ENCODE measurements at regions not wholly inside any gene's neighbourhood (a gene's known extent, or its start where the extent isn't known, plus 50 kb on each side); places are given as distances from the start of the nearest gene placed in this dataset.

DNA sequence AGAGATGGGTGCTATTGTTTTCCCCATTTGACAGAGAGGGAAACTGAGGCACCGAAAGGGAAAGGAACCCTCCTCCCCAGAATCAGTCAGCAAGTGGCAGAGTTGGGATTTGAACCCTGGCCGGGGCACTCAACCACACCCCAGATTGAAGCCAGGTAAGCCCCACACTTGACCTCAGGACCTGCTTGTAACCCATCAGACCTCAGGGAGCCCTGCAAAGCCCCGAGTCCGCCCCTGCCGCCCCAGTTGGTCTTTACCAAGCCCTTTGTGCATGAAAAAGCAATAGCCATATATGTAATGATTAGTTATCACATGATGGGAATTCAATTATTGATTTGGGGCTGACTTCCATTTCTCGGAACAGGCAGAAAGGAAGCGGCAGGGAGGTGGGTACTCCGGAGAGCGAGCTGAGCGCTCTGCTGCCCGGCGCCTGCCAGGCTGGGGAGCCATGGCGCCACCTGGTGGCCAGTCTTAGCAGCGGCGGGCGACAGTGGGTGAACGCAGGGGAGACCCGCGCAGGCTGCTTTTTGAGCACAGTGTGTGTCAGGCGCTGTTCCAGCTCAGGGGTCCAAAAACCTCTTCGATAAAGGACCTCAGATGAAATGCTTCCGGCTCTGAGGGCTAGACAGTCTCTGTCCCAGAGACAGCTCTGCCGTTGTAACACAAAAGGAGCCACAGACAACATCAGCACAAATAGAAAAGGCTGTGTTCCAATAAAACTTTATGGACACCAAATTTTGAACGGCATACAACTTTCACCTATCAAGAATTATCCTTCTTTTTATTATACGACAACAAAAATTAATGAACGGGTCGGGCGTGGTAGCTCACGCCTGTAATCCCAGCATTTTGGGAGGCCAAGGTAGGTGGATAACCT lies 82.9 kb upstream of the CACNA1A start:
- H3K9me3 Mint-ChIP-seq (ENCODE audit: insufficient read depth): no peaks in the 10 kb centered on the region
- no peak overlapping the region for H3K4me3 Mint-ChIP-seq
- H3K36me3 Mint-ChIP-seq (ENCODE audit: low read depth): no peaks in the 10 kb centered on the region
- DNase-seq: peak; percentile 85
- H3K27ac Mint-ChIP-seq: no peak overlapping the region
- H3K4me1 Mint-ChIP-seq (ENCODE audit: low read depth): no peaks in the 10 kb centered on the region
- ChIA-PET POLR2A (no interaction called here), CTCF (interaction anchor here (0.7 to 4.9 kb wide), 20 partner anchors 10 to 624 kb away, joined by 3 to 48 read pairs (median 3); no protein-coding TSS in a partner anchor)
- ATAC-seq: peak; percentile 95
- peaks cover 3% of the 10 kb centered on the region for H3K27me3 Mint-ChIP-seq (ENCODE audit: low read depth)

- ATAC-seq (no peak), DNase-seq (no peak)
- ChIA-PET CTCF (interaction anchor here (1.2 kb wide), 1 partner anchor 308 kb away, joined by 3 read pairs; no protein-coding TSS in a partner anchor), POLR2A (no interaction called here)
- Mint-ChIP-seq H3K27me3 (ENCODE audit: low read depth) (no peaks in the 10 kb centered on the region), H3K27ac (no peak overlapping the region), H3K9me3 (ENCODE audit: insufficient read depth) (no peaks in the 10 kb centered on the region), H3K4me1 (ENCODE audit: low read depth) (no peaks in the 10 kb centered on the region), H3K4me3 (no peak overlapping the region), H3K36me3 (ENCODE audit: low read depth) (no peaks in the 10 kb centered on the region)
Observed at GRCh38 chr19:13585512-13585911, 79.2 kb upstream of the CACNA1A start.

DNA sequence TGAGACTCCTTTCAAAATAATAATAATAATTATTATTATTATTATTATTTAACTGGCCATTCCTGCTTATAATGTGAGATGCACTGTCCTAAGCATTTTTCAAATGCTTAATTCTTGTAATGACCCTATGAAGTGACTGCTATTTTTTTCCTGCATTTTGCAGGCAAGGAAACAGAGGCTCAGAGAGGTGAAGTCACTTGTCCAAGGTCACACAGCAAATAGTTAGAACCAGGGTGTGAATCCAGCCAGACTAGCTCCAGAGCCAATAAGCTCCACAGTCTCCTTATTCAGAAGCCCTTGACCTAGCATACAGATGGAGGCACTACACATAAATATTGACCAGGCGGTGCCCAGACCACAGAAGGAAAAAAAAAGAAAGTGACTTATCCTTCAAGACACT lies 77.5 kb upstream of the CACNA1A start:
- POLR2A ChIA-PET: no interaction called here
- no peaks in the 10 kb centered on the region for H3K4me1 Mint-ChIP-seq (ENCODE audit: low read depth)
- no peaks in the 10 kb centered on the region for H3K36me3 Mint-ChIP-seq (ENCODE audit: low read depth)
- no peak for DNase-seq
- no peak for ATAC-seq
- no peaks in the 10 kb centered on the region for H3K9me3 Mint-ChIP-seq (ENCODE audit: insufficient read depth)
- CTCF ChIA-PET: interaction anchor here (1.4 kb wide), 1 partner anchor 138 kb away, joined by 3 read pairs; no protein-coding TSS in a partner anchor
- H3K4me3 Mint-ChIP-seq: no peak overlapping the region
- no peaks in the 10 kb centered on the region for H3K27me3 Mint-ChIP-seq (ENCODE audit: low read depth)
- no peak overlapping the region for H3K27ac Mint-ChIP-seq

- no peak overlapping the region for H3K4me3 Mint-ChIP-seq
- no peak for DNase-seq
- no peak for ATAC-seq
- no peaks in the 10 kb centered on the region for H3K27me3 Mint-ChIP-seq (ENCODE audit: low read depth)
- no peaks in the 10 kb centered on the region for H3K4me1 Mint-ChIP-seq (ENCODE audit: low read depth)
- peaks cover 1% of the 10 kb centered on the region for H3K9me3 Mint-ChIP-seq (ENCODE audit: insufficient read depth)
- no peaks in the 10 kb centered on the region for H3K36me3 Mint-ChIP-seq (ENCODE audit: low read depth)
- CTCF ChIA-PET: no interaction called here
- no peak overlapping the region for H3K27ac Mint-ChIP-seq
- POLR2A ChIA-PET: no interaction called here
Observed at GRCh38 chr19:13583114-13583513, 76.8 kb upstream of the CACNA1A start.

DNA sequence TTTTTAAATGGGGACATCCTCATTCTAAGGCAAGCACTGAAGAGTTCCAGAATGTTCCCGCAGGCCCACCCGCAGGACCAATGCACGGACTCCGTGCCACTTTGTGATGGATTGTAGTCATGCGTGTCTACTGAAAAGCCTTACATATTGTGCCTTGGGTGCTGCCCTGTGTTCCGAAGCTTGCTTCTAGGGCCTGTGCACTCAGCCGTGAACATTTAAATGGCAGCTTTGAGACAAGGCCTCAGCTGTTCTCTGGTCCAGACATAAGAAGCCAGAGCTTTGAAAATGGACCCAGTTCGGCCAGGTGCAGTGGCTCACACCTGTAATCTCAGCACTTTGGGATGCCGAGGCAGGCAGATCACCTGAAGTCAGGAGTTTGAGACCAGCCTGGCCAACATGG lies 75.3 kb upstream of the CACNA1A start:
- no peaks in the 10 kb centered on the region for H3K36me3 Mint-ChIP-seq (ENCODE audit: low read depth)
- H3K27ac Mint-ChIP-seq: no peak overlapping the region
- ATAC-seq (no peak), DNase-seq (no peak)
- H3K4me1 Mint-ChIP-seq (ENCODE audit: low read depth): no peaks in the 10 kb centered on the region
- no peaks in the 10 kb centered on the region for H3K27me3 Mint-ChIP-seq (ENCODE audit: low read depth)
- POLR2A ChIA-PET: no interaction called here
- no peak overlapping the region for H3K4me3 Mint-ChIP-seq
- CTCF ChIA-PET: no interaction called here
- H3K9me3 Mint-ChIP-seq (ENCODE audit: insufficient read depth): peaks cover 10% of the 10 kb centered on the region

DNA sequence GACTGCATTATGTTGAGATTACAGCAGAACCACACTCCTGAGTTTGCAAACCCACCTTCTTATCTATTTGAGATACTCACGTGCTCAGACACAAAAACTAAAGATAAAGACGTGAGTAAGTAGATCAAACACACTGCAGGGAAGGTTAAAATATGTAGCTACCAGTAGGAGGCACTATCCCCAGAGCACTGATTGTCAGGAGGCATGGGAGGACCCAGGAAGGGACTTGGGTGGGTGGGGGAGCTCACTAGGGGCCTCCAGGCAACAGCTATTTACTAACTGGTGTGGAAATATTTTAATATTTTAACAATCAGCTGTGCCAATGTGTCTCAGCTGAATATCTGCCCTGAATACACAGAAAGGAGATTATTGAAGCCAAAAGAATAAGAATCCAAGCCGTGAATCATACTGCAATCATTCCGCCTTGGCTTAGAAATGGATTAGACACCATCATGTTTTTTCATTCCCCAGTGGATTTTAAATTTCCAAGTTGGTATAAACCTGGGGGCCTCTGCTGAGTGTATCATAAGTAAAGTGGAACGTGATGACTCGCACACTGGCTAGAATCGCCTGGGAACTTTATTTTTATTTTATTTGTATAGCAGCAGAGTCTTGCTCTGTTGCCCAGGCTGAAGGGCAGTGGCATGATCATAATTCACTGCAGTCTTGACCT lies 73.2 kb upstream of the CACNA1A start:
- ChIA-PET CTCF (interaction anchor here (1.2 to 3.1 kb wide), 4 partner anchors 10 to 302 kb away, joined by 3 to 18 read pairs (median 3); no protein-coding TSS in a partner anchor), POLR2A (no interaction called here)
- H3K27ac Mint-ChIP-seq: no peak overlapping the region
- H3K36me3 Mint-ChIP-seq (ENCODE audit: low read depth): no peaks in the 10 kb centered on the region
- DNase-seq: no peak
- no peak for ATAC-seq
- no peak overlapping the region for H3K4me3 Mint-ChIP-seq
- H3K9me3 Mint-ChIP-seq (ENCODE audit: insufficient read depth): peaks cover 10% of the 10 kb centered on the region
- H3K4me1 Mint-ChIP-seq (ENCODE audit: low read depth): no peaks in the 10 kb centered on the region
- no peaks in the 10 kb centered on the region for H3K27me3 Mint-ChIP-seq (ENCODE audit: low read depth)

GRCh38 chr19:13576726-13577125 lies 70.4 kb upstream of the CACNA1A start:
- CTCF ChIA-PET: interaction anchor here (1.6 to 3.1 kb wide), 2 partner anchors 12 to 299 kb away, joined by 6 to 18 read pairs; no protein-coding TSS in a partner anchor
- DNase-seq (no peak), ATAC-seq (no peak)
- peaks cover 10% of the 10 kb centered on the region for H3K9me3 Mint-ChIP-seq (ENCODE audit: insufficient read depth)
- H3K36me3 Mint-ChIP-seq (ENCODE audit: low read depth): no peaks in the 10 kb centered on the region
- POLR2A ChIA-PET: no interaction called here
- H3K27ac Mint-ChIP-seq: no peak overlapping the region
- no peaks in the 10 kb centered on the region for H3K27me3 Mint-ChIP-seq (ENCODE audit: low read depth)
- no peaks in the 10 kb centered on the region for H3K4me1 Mint-ChIP-seq (ENCODE audit: low read depth)
- H3K4me3 Mint-ChIP-seq: no peak overlapping the region

GRCh38 chr19:13574933-13575332 lies 68.7 kb upstream of the CACNA1A start:
- no peak overlapping the region for H3K27ac Mint-ChIP-seq
- POLR2A ChIA-PET: no interaction called here
- no peak for DNase-seq

GRCh38 chr19:13573056-13573667 lies 66.9 kb upstream of the CACNA1A start:
- ChIA-PET POLR2A (no interaction called here), CTCF (no interaction called here)
- Mint-ChIP-seq H3K9me3 (ENCODE audit: insufficient read depth) (peaks cover 9% of the 10 kb centered on the region), H3K4me3 (no peak overlapping the region), H3K4me1 (ENCODE audit: low read depth) (no peaks in the 10 kb centered on the region), H3K27me3 (ENCODE audit: low read depth) (peaks cover 3% of the 10 kb centered on the region), H3K36me3 (ENCODE audit: low read depth) (no peaks in the 10 kb centered on the region), H3K27ac (no peak overlapping the region)
- ATAC-seq (no peak), DNase-seq (no peak)

More at GRCh38 chr19:13574933-13575332, 68.7 kb upstream of the CACNA1A start:
- H3K9me3 Mint-ChIP-seq (ENCODE audit: insufficient read depth): peaks cover 10% of the 10 kb centered on the region
- H3K27me3 Mint-ChIP-seq (ENCODE audit: low read depth): peaks cover 3% of the 10 kb centered on the region
- CTCF ChIA-PET: interaction anchor here (1.6 kb wide), 1 partner anchor 15 kb away, joined by 6 read pairs; no protein-coding TSS in a partner anchor
- no peaks in the 10 kb centered on the region for H3K4me1 Mint-ChIP-seq (ENCODE audit: low read depth)
- no peaks in the 10 kb centered on the region for H3K36me3 Mint-ChIP-seq (ENCODE audit: low read depth)
- no peak for ATAC-seq
- no peak overlapping the region for H3K4me3 Mint-ChIP-seq

DNA sequence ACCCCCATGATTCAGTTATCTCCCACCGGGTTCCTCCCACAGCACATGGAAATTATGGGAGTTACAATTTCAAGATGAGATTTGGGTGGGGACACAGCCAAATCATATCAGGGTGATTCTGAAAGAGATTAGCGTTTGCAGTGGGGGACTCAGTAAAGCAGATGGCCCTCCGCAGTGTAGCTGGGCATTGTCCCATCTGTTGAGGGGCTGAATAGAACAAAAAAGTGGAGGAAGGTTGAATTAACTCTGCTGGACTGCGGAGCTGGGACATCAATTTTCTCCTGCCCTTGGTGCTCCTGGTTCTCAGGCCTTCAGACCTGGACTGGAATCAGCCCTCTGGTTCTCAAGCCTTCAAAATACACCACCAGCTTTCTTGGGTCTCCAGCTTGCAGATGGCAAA lies 55.2 kb upstream of the CACNA1A start:
- DNase-seq (no peak), ATAC-seq (no peak)
- ChIA-PET CTCF (no interaction called here), POLR2A (no interaction called here)
- Mint-ChIP-seq H3K9me3 (ENCODE audit: insufficient read depth) (no peaks in the 10 kb centered on the region), H3K27me3 (ENCODE audit: low read depth) (no peaks in the 10 kb centered on the region), H3K4me3 (no peak overlapping the region), H3K4me1 (ENCODE audit: low read depth) (no peaks in the 10 kb centered on the region), H3K27ac (no peak overlapping the region), H3K36me3 (ENCODE audit: low read depth) (no peaks in the 10 kb centered on the region)

DNA sequence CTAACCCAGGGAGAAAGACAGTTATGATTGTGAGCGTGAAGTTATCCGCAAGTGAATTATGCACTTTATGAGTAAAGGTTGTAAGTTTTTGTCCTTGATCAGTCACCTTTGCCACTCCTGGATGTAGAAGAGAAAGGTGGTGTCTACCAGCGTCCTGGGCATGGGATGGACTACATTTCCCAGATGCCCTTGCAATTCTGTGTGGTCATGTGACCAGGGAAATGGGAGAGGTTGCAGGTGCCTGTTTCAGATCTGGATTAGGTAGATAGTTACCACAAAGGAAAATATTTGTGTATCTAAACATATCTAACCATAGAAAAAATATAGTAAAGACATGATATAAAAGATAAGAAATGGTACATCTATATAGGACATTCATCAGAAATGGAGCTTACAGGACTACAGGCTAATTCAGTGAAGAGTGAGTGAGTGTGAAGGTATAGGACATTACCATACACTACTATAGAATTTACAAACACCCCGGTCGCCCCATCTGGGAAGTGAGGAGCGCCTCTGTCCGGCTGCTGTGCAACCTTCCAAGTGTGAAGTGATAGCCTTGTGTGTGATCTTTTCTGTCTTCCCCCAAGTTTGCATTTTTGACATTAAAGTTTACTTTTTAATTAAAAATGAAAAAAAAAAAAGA lies 51.6 kb upstream of the CACNA1A start:
- no peak for DNase-seq
- Mint-ChIP-seq H3K27ac (no peak overlapping the region), H3K4me1 (ENCODE audit: low read depth) (no peaks in the 10 kb centered on the region), H3K27me3 (ENCODE audit: low read depth) (peaks cover 7% of the 10 kb centered on the region), H3K36me3 (ENCODE audit: low read depth) (no peaks in the 10 kb centered on the region), H3K4me3 (no peak overlapping the region), H3K9me3 (ENCODE audit: insufficient read depth) (no peaks in the 10 kb centered on the region)
- no peak for ATAC-seq
- ChIA-PET POLR2A (no interaction called here), CTCF (no interaction called here)

DNA sequence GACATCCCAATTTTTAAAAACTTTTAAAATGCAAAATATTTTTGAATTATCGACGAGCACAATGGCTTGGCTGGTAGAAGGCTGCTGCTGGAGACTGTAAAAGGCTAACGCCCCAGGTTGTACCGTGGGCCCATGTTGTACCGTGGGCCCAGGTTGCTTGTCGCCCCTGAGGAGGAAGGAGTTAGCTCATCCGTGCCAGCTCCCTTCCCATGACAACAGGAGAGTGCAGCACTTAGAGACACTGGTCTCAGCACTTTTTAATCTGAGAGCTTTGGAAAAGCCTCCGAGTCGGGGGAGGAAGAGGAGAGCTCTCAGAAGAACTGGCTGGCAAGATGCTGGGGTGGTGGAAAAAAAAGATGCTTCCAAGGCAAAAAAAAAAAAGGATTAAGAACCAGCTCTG lies 50.3 kb upstream of the CACNA1A start:
- H3K27me3 Mint-ChIP-seq (ENCODE audit: low read depth): peaks cover 7% of the 10 kb centered on the region
- POLR2A ChIA-PET: no interaction called here
- no peaks in the 10 kb centered on the region for H3K36me3 Mint-ChIP-seq (ENCODE audit: low read depth)
- no peak overlapping the region for H3K27ac Mint-ChIP-seq
- H3K4me1 Mint-ChIP-seq (ENCODE audit: low read depth): no peaks in the 10 kb centered on the region
- no peak overlapping the region for H3K4me3 Mint-ChIP-seq
- ATAC-seq (no peak), DNase-seq (no peak)
- CTCF ChIA-PET: no interaction called here
- H3K9me3 Mint-ChIP-seq (ENCODE audit: insufficient read depth): no peaks in the 10 kb centered on the region
